ENCODE measurements at regions not wholly inside any gene's neighbourhood (a gene's known extent, or its start where the extent isn't known, plus 50 kb on each side); places are given as distances from the start of the nearest gene placed in this dataset.

DNA sequence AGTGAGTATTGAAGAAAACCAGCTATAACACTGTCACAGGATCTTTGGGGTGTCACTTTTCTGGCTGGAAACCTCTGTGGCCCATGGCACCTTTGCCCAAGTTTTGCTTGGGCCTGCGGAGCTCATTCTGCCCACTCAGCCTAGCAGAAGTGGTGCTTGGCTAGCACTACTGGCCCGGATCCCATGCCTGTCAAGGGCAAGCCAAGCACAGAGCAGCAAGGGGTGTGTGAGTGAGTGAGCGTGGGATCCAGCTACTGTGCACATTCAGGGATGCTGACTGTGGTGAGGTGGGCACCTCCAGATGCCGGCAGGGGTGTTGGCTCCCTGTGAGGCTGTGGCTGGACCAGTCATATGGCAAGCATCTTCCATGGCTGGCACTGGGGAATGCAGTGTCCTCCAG lies 55.4 kb upstream of the RASGEF1B start:
- H3K27ac ChIP-seq: no peak overlapping the region
- H3K4me1 ChIP-seq (ENCODE audit: control insufficient read depth in 1 of 2, low read depth in 2 of 2): no peaks in the 10 kb centered on the region
- no peak for ATAC-seq (ENCODE audit: insufficient number of reproducible peaks, low FRiP score, low read depth)
- no peak for TF ChIP-seq CTCF (IDR thresholded peaks at IDR 0.05)
- H3K27me3 ChIP-seq (replicated peaks; ENCODE audit: insufficient read depth): no peaks in the 10 kb centered on the region
- no peak overlapping the region for H3K4me3 ChIP-seq
- H3K9me3 ChIP-seq: no peaks in the 10 kb centered on the region
- H3K36me3 ChIP-seq: no peaks in the 10 kb centered on the region
- DNase-seq (ENCODE audit: low spot score): no peak

DNA sequence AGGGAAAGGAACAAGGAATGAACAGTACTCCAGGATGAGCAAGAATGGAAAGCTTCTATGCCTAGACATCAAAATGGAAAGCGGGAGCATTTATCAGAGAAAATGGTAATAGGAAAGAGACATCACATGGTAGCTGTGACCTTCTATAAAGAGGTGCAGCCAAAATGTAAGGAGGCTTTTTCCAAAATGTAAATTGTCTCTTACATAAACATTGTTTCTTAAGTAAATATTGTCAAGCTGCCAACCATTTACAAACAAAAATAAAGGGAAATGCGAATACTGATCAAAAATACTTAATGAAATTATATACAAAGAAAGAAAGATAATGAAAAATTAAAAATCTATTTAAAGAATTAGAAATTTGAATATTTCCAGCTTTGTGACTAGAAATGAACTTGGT lies 55.0 kb upstream of the RASGEF1B start:
- H3K4me3 ChIP-seq: no peak overlapping the region
- H3K36me3 ChIP-seq: no peaks in the 10 kb centered on the region
- no peak overlapping the region for H3K27ac ChIP-seq
- TF ChIP-seq CTCF (IDR thresholded peaks at IDR 0.05): no peak
- H3K27me3 ChIP-seq (replicated peaks; ENCODE audit: insufficient read depth): no peaks in the 10 kb centered on the region
- ATAC-seq (ENCODE audit: insufficient number of reproducible peaks, low FRiP score, low read depth) (no peak), DNase-seq (ENCODE audit: low spot score) (no peak)
- H3K4me1 ChIP-seq (ENCODE audit: control insufficient read depth in 1 of 2, low read depth in 2 of 2): no peaks in the 10 kb centered on the region
- no peaks in the 10 kb centered on the region for H3K9me3 ChIP-seq

GRCh38 chr4:81523672-81524327 lies 52.1 kb upstream of the RASGEF1B start:
- Histone ChIP-seq H3K4me3 (no peak overlapping the region), H3K9me3 (no peaks in the 10 kb centered on the region), H3K27me3 (replicated peaks; ENCODE audit: insufficient read depth) (no peaks in the 10 kb centered on the region), H3K27ac (no peak overlapping the region), H3K36me3 (no peaks in the 10 kb centered on the region), H3K4me1 (ENCODE audit: control insufficient read depth in 1 of 2, low read depth in 2 of 2) (no peaks in the 10 kb centered on the region)
- no peak for ATAC-seq (ENCODE audit: insufficient number of reproducible peaks, low FRiP score, low read depth)
- no peak for DNase-seq (ENCODE audit: low spot score)
- no peak for TF ChIP-seq CTCF (IDR thresholded peaks at IDR 0.05)

- DNase-seq (ENCODE audit: low spot score): no peak
- Histone ChIP-seq H3K27ac (no peak overlapping the region), H3K27me3 (replicated peaks; ENCODE audit: insufficient read depth) (no peaks in the 10 kb centered on the region), H3K36me3 (no peaks in the 10 kb centered on the region), H3K4me1 (ENCODE audit: control insufficient read depth in 1 of 2, low read depth in 2 of 2) (no peaks in the 10 kb centered on the region), H3K4me3 (no peak overlapping the region), H3K9me3 (no peaks in the 10 kb centered on the region)
- no peak for TF ChIP-seq CTCF (IDR thresholded peaks at IDR 0.05)
- ATAC-seq (ENCODE audit: insufficient number of reproducible peaks, low FRiP score, low read depth): no peak
Measured at GRCh38 chr4:81522711-81523110, 51.0 kb upstream of the RASGEF1B start.

GRCh38 chr4:81521708-81522107 lies 50.0 kb upstream of the RASGEF1B start:
- no peak for ATAC-seq (ENCODE audit: insufficient number of reproducible peaks, low FRiP score, low read depth)
- Histone ChIP-seq H3K36me3 (no peaks in the 10 kb centered on the region), H3K9me3 (no peaks in the 10 kb centered on the region), H3K27ac (no peak overlapping the region), H3K27me3 (replicated peaks; ENCODE audit: insufficient read depth) (no peaks in the 10 kb centered on the region), H3K4me3 (no peak overlapping the region), H3K4me1 (ENCODE audit: control insufficient read depth in 1 of 2, low read depth in 2 of 2) (no peaks in the 10 kb centered on the region)
- no peak for DNase-seq (ENCODE audit: low spot score)
- TF ChIP-seq CTCF (IDR thresholded peaks at IDR 0.05): no peak

All from thoracic aorta (tissue), 2 donors.